ENCODE measurements at regions not wholly inside any gene's neighbourhood (a gene's known extent, or its start where the extent isn't known, plus 50 kb on each side); places are given as distances from the start of the nearest gene placed in this dataset.
"Not testable (repeated sequence)": the region's sequence is repeated elsewhere in the genome, so short reads cannot be mapped to it uniquely, and the experiment has no call there.

DNA sequence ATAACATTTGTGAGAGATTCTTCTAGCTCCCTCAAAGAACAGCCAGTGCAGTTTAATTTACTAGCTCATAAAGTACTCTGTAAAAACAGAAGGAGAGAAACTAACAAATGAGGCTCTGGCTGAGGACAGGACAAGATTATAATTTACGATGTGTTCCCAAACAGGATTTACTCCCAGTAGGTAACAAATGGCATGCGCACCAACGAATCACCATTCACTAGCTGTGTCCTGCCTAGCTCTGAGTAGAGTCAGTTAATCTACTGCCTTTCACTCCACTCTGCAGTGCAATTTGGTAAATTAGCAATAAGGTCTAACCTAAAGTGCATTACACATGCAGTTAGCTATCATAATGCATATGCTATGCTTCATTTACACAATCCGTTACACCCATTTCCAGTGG, 497.4 kb upstream of the CCNG1 start:
- intact Hi-C loops (cut with micrococcal nuclease; ENCODE audit: unreplicated experiment) = no loop called here
- POLR2A ChIA-PET = no interaction called here
- no peaks in the 10 kb centered on the region for H3K36me3 Mint-ChIP-seq (ENCODE audit: insufficient read depth, unreplicated experiment)
- CTCF ChIA-PET = no interaction called here
- no peaks in the 10 kb centered on the region for H3K27me3 ChIP-seq (replicated peaks; ENCODE audit: control insufficient read depth, insufficient read depth, low read length)
- H3K27ac Mint-ChIP-seq (ENCODE audit: unreplicated experiment) = no peak overlapping the region
- H3K4me1 ChIP-seq = no peaks in the 10 kb centered on the region
- no TSS peak for BruUV-seq (replicated peaks)
- no peaks in the 10 kb centered on the region for H3K36me3 ChIP-seq (ENCODE audit: control insufficient read depth, insufficient read depth, low read length)
- H3K4me3 Mint-ChIP-seq (ENCODE audit: unreplicated experiment) = no peak overlapping the region
- H3K27me3 Mint-ChIP-seq (ENCODE audit: insufficient read depth, unreplicated experiment) = no peaks in the 10 kb centered on the region
- TF ChIP-seq, protein P1, sequence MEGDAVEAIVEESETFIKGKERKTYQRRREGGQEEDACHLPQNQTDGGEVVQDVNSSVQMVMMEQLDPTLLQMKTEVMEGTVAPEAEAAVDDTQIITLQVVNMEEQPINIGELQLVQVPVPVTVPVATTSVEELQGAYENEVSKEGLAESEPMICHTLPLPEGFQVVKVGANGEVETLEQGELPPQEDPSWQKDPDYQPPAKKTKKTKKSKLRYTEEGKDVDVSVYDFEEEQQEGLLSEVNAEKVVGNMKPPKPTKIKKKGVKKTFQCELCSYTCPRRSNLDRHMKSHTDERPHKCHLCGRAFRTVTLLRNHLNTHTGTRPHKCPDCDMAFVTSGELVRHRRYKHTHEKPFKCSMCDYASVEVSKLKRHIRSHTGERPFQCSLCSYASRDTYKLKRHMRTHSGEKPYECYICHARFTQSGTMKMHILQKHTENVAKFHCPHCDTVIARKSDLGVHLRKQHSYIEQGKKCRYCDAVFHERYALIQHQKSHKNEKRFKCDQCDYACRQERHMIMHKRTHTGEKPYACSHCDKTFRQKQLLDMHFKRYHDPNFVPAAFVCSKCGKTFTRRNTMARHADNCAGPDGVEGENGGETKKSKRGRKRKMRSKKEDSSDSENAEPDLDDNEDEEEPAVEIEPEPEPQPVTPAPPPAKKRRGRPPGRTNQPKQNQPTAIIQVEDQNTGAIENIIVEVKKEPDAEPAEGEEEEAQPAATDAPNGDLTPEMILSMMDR (IDR thresholded peaks at IDR 0.05; ENCODE audit: insufficient read depth in 1 of 2, low read depth in 1 of 2, low read length in 1 of 2, severe bottlenecking in 1 of 2, unreplicated experiment in 1 of 2) = no peak
- H3K4me1 Mint-ChIP-seq (ENCODE audit: low read depth, unreplicated experiment) = no peaks in the 10 kb centered on the region
- no peak overlapping the region for H3K4me3 ChIP-seq (ENCODE audit: low read depth, low read length)
- peaks cover under 1% of the 10 kb centered on the region for H3K9me3 Mint-ChIP-seq (ENCODE audit: unreplicated experiment)
- no peak for DNase-seq
- no peaks in the 10 kb centered on the region for H3K9me3 ChIP-seq

DNA sequence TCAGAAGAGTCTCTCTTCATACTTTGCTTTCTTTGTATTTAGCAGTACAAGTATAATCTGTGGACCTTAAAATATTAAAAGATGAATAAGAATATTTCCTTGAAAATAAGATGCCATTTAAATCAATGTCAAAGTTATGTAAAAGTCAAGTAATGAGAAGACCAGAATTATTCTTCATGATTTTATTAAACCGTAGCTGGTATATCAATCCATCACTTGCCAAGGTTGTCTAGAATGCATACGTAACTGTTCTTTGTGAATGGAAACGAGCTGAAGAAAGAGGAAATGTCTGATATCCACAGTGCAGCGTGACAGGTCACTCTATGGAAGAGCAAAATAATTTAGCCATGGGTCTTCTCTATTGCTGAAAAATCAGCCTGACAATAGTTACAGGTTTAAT, 488.7 kb upstream of the CCNG1 start:
- Mint-ChIP-seq H3K4me1 (ENCODE audit: low read depth, unreplicated experiment) (peaks cover 8% of the 10 kb centered on the region), H3K36me3 (ENCODE audit: insufficient read depth, unreplicated experiment) (no peaks in the 10 kb centered on the region), H3K27me3 (ENCODE audit: insufficient read depth, unreplicated experiment) (no peaks in the 10 kb centered on the region), H3K4me3 (ENCODE audit: unreplicated experiment) (no peak overlapping the region), H3K27ac (ENCODE audit: unreplicated experiment) (no peak overlapping the region), H3K9me3 (ENCODE audit: unreplicated experiment) (no peaks in the 10 kb centered on the region)
- Histone ChIP-seq H3K36me3 (ENCODE audit: control insufficient read depth, insufficient read depth, low read length) (no peaks in the 10 kb centered on the region), H3K4me3 (ENCODE audit: low read depth, low read length) (no peak overlapping the region), H3K9me3 (no peaks in the 10 kb centered on the region), H3K27me3 (replicated peaks; ENCODE audit: control insufficient read depth, insufficient read depth, low read length) (no peaks in the 10 kb centered on the region), H3K4me1 (peaks cover 4% of the 10 kb centered on the region; the same call in 1 of the 2 replicates)
- intact Hi-C loops (cut with micrococcal nuclease; ENCODE audit: unreplicated experiment) = no loop called here
- no peak for DNase-seq
- no TSS peak for BruUV-seq (replicated peaks)
- ChIA-PET CTCF (no interaction called here), POLR2A (no interaction called here)
- TF ChIP-seq, protein P1 (IDR thresholded peaks at IDR 0.05; ENCODE audit: insufficient read depth in 1 of 2, low read depth in 1 of 2, low read length in 1 of 2, severe bottlenecking in 1 of 2, unreplicated experiment in 1 of 2) = no peak

DNA sequence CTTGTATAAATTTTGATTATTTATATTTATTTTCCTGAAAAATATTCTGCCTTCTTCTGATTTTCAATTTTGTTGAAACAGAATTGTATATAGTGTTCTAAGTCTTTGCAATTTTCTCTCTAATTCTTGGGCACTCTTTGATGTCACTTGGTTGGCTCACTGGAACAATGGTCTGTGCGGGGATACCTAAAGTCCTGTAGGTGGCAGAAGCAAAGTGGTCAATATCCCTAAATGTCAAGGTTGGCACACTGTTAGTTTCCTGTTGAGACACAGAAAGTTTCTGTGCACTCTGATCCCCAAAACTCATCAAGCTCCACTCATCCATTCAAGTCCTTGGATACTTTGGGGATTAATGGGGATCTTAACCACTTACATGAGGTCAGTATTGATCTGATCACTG, 480.8 kb upstream of the CCNG1 start:
- no peaks in the 10 kb centered on the region for H3K27me3 ChIP-seq (replicated peaks; ENCODE audit: control insufficient read depth, insufficient read depth, low read length)
- H3K4me1 Mint-ChIP-seq (ENCODE audit: low read depth, unreplicated experiment) = no peaks in the 10 kb centered on the region
- H3K9me3 Mint-ChIP-seq (ENCODE audit: unreplicated experiment) = no peaks in the 10 kb centered on the region
- H3K27me3 Mint-ChIP-seq (ENCODE audit: insufficient read depth, unreplicated experiment) = no peaks in the 10 kb centered on the region
- ChIA-PET POLR2A (no interaction called here), CTCF (no interaction called here)
- H3K9me3 ChIP-seq = no peaks in the 10 kb centered on the region
- TF ChIP-seq, protein P1 (IDR thresholded peaks at IDR 0.05; ENCODE audit: insufficient read depth in 1 of 2, low read depth in 1 of 2, low read length in 1 of 2, severe bottlenecking in 1 of 2, unreplicated experiment in 1 of 2) = no peak
- H3K36me3 ChIP-seq (ENCODE audit: control insufficient read depth, insufficient read depth, low read length) = no peaks in the 10 kb centered on the region
- H3K4me3 ChIP-seq (ENCODE audit: low read depth, low read length) = no peak overlapping the region
- BruUV-seq (replicated peaks) = no TSS peak
- peak in 1 of 2 experiments; percentile 3 for DNase-seq
- H3K4me3 Mint-ChIP-seq (ENCODE audit: unreplicated experiment) = no peak overlapping the region
- no peaks in the 10 kb centered on the region for H3K4me1 ChIP-seq
- no peak overlapping the region for H3K27ac Mint-ChIP-seq (ENCODE audit: unreplicated experiment)
- no peaks in the 10 kb centered on the region for H3K36me3 Mint-ChIP-seq (ENCODE audit: insufficient read depth, unreplicated experiment)
- intact Hi-C loops (cut with micrococcal nuclease; ENCODE audit: unreplicated experiment) = loop anchor here (5.0 kb wide), 1 partner anchor 451 kb away; no protein-coding TSS in a partner anchor

DNA sequence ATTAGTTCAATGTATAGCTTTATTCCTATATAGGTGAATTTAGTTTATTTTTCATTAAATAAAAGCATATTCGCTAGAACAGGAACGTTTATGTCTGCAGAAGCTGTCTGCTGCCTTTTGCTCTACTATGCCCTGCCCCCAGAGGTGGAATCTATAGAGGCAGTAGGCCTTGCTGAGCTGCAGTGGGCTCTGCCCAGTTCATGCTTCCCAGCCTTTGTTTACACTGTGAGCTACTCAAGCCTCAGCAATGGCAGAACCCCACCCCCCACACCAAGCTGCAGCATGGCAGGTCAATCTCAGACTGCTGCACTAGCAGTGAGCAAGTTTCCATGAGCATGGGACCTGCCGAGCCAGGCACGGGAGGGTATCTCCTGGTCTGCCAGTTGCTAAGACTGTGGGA, 473.3 kb upstream of the CCNG1 start:
- H3K27me3 ChIP-seq (replicated peaks; ENCODE audit: control insufficient read depth, insufficient read depth, low read length); H3K36me3 ChIP-seq (ENCODE audit: control insufficient read depth, insufficient read depth, low read length); H3K4me1 ChIP-seq; H3K27ac Mint-ChIP-seq (ENCODE audit: unreplicated experiment); BruUV-seq (replicated peaks); H3K27me3 Mint-ChIP-seq (ENCODE audit: insufficient read depth, unreplicated experiment); H3K4me3 Mint-ChIP-seq (ENCODE audit: unreplicated experiment); H3K9me3 ChIP-seq; CTCF ChIA-PET; H3K4me3 ChIP-seq (ENCODE audit: low read depth, low read length); POLR2A ChIA-PET; intact Hi-C loops (cut with micrococcal nuclease; ENCODE audit: unreplicated experiment); H3K4me1 Mint-ChIP-seq (ENCODE audit: low read depth, unreplicated experiment); H3K36me3 Mint-ChIP-seq (ENCODE audit: insufficient read depth, unreplicated experiment); DNase-seq: not testable (repeated sequence)
- H3K9me3 Mint-ChIP-seq (ENCODE audit: unreplicated experiment) = peaks cover 20% of the 10 kb centered on the region

Measured in Caco-2 (cell line).